ENCODE measurements at regions not wholly inside any gene's neighbourhood (a gene's known extent, or its start where the extent isn't known, plus 50 kb on each side); places are given as distances from the start of the nearest gene placed in this dataset.

DNA sequence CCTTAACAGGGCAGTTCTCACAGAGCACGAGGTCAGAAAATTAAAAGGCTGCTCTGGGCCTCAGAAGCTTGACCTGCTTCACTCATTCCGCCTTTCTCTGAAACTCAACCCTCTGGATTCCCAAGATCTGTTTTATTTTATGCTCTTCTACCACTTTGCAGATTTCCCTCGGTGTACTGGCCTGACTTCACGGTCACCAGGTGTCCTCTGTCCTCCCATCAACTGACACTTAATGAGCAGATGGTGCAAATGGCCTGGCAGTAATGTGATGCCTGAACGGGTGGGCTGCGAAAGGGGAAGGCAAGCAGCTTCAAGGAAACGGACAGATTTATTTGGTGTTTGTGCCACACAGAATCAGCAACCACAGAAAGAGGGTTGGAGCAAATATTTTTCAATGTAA, 169.7 kb upstream of the TFAP2D start:
- ChIA-PET CTCF (no interaction called here), POLR2A (ENCODE audit: unreplicated experiment) (no interaction called here)
- H2AFZ ChIP-seq: no peak overlapping the region
- H3K9me3 ChIP-seq (ENCODE audit: insufficient read depth, low read depth): no peaks in the 10 kb centered on the region
- no peaks in the 10 kb centered on the region for H3K36me3 ChIP-seq (ENCODE audit: low read depth)
- TF ChIP-seq CTCF (conservative IDR thresholded peaks at IDR 0.05): no peak
- TF ChIP-seq EZH2 (IDR thresholded peaks at IDR 0.05; ENCODE audit: low read depth): no peak
- no peaks in the 10 kb centered on the region for H3K79me2 ChIP-seq (ENCODE audit: low read depth)
- H3K4me2 ChIP-seq: no peak overlapping the region
- H3K4me3 ChIP-seq: no peak overlapping the region
- DNase-seq: no peak
- no peaks in the 10 kb centered on the region for H4K20me1 ChIP-seq (ENCODE audit: insufficient read depth)
- no peaks in the 10 kb centered on the region for H3F3A ChIP-seq (ENCODE audit: insufficient read depth, low read depth)
- no TSS peak for BruUV-seq (replicated peaks)
- H3K4me1 ChIP-seq (replicated peaks; ENCODE audit: insufficient read depth): no peaks in the 10 kb centered on the region
- H3K27ac ChIP-seq: no peak overlapping the region
- intact Hi-C loops (cut with micrococcal nuclease; ENCODE audit: unreplicated experiment): no loop called here
- no peaks in the 10 kb centered on the region for H3K9me2 ChIP-seq (ENCODE audit: insufficient read depth)
- no peaks in the 10 kb centered on the region for H3K27me3 ChIP-seq (ENCODE audit: insufficient read depth, low read depth)

- no peaks in the 10 kb centered on the region for H3K9me3 ChIP-seq (ENCODE audit: insufficient read depth, low read depth)
- H3K27ac ChIP-seq: no peak overlapping the region
- H3K27me3 ChIP-seq (ENCODE audit: insufficient read depth, low read depth): no peaks in the 10 kb centered on the region
- no peaks in the 10 kb centered on the region for H3F3A ChIP-seq (ENCODE audit: insufficient read depth, low read depth)
- H4K20me1 ChIP-seq (ENCODE audit: insufficient read depth): no peaks in the 10 kb centered on the region
- no peak for TF ChIP-seq CTCF (conservative IDR thresholded peaks at IDR 0.05)
- no peak for TF ChIP-seq EZH2 (IDR thresholded peaks at IDR 0.05; ENCODE audit: low read depth)
- intact Hi-C loops (cut with micrococcal nuclease; ENCODE audit: unreplicated experiment): no loop called here
- no peak overlapping the region for H3K4me2 ChIP-seq
- H3K36me3 ChIP-seq (ENCODE audit: low read depth): no peaks in the 10 kb centered on the region
- H2AFZ ChIP-seq: no peak overlapping the region
- H3K9me2 ChIP-seq (ENCODE audit: insufficient read depth): no peaks in the 10 kb centered on the region
- DNase-seq: no peak
- no TSS peak for BruUV-seq (replicated peaks)
- H3K4me3 ChIP-seq: no peak overlapping the region
- ChIA-PET CTCF (no interaction called here), POLR2A (ENCODE audit: unreplicated experiment) (no interaction called here)
- H3K79me2 ChIP-seq (ENCODE audit: low read depth): no peaks in the 10 kb centered on the region
- H3K4me1 ChIP-seq (replicated peaks; ENCODE audit: insufficient read depth): no peaks in the 10 kb centered on the region
Measured at GRCh38 chr6:50549026-50549425, 164.3 kb upstream of the TFAP2D start.

DNA sequence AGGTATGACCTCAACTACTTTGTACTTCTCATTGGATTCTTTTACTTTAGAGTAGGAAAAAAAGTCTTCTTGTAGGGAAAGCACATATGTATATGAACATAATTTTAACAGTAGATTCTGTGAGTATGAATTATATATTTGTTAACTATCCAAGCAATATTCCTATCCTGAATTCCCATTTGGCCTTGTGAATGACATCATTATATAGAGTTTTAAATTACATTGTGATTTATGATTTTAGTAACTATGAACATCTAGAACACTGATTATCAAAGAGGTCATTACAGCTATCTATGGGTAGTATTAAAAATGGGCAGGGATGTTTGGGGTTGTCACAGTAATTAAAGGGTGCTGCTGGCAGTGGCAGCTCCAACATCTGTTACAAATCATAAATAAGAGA, 163.9 kb upstream of the TFAP2D start:
- H3K4me2 ChIP-seq: no peak overlapping the region
- no peak overlapping the region for H3K27ac ChIP-seq
- no peaks in the 10 kb centered on the region for H3K36me3 ChIP-seq (ENCODE audit: low read depth)
- ChIA-PET POLR2A (ENCODE audit: unreplicated experiment) (no interaction called here), CTCF (no interaction called here)
- H3K79me2 ChIP-seq (ENCODE audit: low read depth): no peaks in the 10 kb centered on the region
- H3K27me3 ChIP-seq (ENCODE audit: insufficient read depth, low read depth): no peaks in the 10 kb centered on the region
- H3K4me1 ChIP-seq (replicated peaks; ENCODE audit: insufficient read depth): no peaks in the 10 kb centered on the region
- no peak for DNase-seq
- TF ChIP-seq EZH2 (IDR thresholded peaks at IDR 0.05; ENCODE audit: low read depth) (no peak), CTCF (conservative IDR thresholded peaks at IDR 0.05) (no peak)
- H3F3A ChIP-seq (ENCODE audit: insufficient read depth, low read depth): no peaks in the 10 kb centered on the region
- H2AFZ ChIP-seq: no peak overlapping the region
- H4K20me1 ChIP-seq (ENCODE audit: insufficient read depth): no peaks in the 10 kb centered on the region
- no peaks in the 10 kb centered on the region for H3K9me2 ChIP-seq (ENCODE audit: insufficient read depth)
- intact Hi-C loops (cut with micrococcal nuclease; ENCODE audit: unreplicated experiment): no loop called here
- no TSS peak for BruUV-seq (replicated peaks)
- no peak overlapping the region for H3K4me3 ChIP-seq
- H3K9me3 ChIP-seq (ENCODE audit: insufficient read depth, low read depth): no peaks in the 10 kb centered on the region

All from PC-9 (cell line).